ENCODE measurements at regions not wholly inside any gene's neighbourhood (a gene's known extent, or its start where the extent isn't known, plus 50 kb on each side); places are given as distances from the start of the nearest gene placed in this dataset.

GRCh38 chr4:31908261-31908660 lies 1188.1 kb downstream of the PCDH7 start:
- TF ChIP-seq EZH2 (IDR thresholded peaks at IDR 0.05; ENCODE audit: borderline replicate concordance) = no peak
- TF ChIP-seq, protein P1, sequence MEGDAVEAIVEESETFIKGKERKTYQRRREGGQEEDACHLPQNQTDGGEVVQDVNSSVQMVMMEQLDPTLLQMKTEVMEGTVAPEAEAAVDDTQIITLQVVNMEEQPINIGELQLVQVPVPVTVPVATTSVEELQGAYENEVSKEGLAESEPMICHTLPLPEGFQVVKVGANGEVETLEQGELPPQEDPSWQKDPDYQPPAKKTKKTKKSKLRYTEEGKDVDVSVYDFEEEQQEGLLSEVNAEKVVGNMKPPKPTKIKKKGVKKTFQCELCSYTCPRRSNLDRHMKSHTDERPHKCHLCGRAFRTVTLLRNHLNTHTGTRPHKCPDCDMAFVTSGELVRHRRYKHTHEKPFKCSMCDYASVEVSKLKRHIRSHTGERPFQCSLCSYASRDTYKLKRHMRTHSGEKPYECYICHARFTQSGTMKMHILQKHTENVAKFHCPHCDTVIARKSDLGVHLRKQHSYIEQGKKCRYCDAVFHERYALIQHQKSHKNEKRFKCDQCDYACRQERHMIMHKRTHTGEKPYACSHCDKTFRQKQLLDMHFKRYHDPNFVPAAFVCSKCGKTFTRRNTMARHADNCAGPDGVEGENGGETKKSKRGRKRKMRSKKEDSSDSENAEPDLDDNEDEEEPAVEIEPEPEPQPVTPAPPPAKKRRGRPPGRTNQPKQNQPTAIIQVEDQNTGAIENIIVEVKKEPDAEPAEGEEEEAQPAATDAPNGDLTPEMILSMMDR (IDR thresholded peaks at IDR 0.05; ENCODE audit: poor library complexity) = no peak
